Keratinocyte (primary cell): ENCODE measurements at regions not wholly inside any gene's neighbourhood (a gene's known extent, or its start where the extent isn't known, plus 50 kb on each side); places are given as distances from the start of the nearest gene placed in this dataset.

Experiments
- EZH2 ChIP-seq: IDR thresholded peaks from one replicate; pipeline ENCODE4 v1.6.1; 2012; ENCODE audit warnings: inconsistent platforms, mild to moderate bottlenecking, low read length, moderate library complexity
- TF ChIP-seq, protein P1 (sequence below), 3 experiments: IDR thresholded peaks in 1 of 3; conservative IDR thresholded peaks in 1 of 3; optimal IDR thresholded peaks in 1 of 3; 2 replicates in 2 of 3; 3 replicates in 1 of 3; pipeline versions ENCODE3 to v1.5.1; 2011; ENCODE audit warnings: low read length in 3 of 3, mild to moderate bottlenecking in 3 of 3, moderate library complexity in 2 of 3, control low read depth in 1 of 3, inconsistent platforms in 1 of 3; ENCODE audit not compliant: insufficient read depth in 2 of 3; ENCODE audit errors: extremely low read depth in 1 of 3

DNA sequence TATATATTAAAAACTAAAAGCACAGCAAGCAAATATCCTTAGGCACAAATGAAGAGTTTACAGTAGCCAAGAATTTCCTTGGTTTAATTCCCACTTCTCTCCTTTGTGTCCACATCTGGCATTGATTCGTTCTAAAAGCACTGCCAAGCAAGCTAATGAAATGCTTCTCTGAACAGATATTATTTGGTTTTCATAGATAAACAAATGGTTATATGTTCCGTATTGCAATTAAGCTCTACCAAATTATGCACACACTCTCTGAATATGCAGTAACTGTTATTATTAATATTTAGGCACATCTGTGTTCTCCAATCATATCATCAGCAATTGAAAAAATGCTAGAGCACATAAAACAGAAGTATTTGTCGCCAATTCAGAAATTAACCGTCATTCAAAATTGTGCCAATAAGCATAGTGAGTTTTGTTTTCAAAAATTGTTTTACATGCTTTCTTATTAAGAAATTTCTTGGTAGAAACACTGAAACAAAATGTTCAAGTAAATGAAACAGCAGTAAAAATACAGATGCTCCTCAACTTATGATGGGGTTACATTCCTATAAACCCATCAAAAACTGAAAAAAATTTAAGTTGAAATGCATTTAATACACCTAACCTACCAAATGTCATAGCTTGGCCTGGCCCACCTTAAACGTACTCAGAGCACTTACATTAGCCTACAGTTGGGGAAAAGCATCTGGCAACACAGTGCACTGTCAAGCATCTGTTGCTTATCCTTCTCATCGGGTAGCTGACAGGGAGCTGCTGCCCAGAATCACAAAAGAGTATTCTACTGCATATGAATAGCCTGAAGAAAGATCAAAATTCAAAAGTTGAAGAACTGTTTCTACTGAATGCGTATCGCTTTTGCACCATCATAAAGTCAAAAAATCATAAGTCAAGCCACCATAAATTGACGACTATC is 2134.7 kb downstream of the PCDH9 start:
- TF ChIP-seq, protein P1, sequence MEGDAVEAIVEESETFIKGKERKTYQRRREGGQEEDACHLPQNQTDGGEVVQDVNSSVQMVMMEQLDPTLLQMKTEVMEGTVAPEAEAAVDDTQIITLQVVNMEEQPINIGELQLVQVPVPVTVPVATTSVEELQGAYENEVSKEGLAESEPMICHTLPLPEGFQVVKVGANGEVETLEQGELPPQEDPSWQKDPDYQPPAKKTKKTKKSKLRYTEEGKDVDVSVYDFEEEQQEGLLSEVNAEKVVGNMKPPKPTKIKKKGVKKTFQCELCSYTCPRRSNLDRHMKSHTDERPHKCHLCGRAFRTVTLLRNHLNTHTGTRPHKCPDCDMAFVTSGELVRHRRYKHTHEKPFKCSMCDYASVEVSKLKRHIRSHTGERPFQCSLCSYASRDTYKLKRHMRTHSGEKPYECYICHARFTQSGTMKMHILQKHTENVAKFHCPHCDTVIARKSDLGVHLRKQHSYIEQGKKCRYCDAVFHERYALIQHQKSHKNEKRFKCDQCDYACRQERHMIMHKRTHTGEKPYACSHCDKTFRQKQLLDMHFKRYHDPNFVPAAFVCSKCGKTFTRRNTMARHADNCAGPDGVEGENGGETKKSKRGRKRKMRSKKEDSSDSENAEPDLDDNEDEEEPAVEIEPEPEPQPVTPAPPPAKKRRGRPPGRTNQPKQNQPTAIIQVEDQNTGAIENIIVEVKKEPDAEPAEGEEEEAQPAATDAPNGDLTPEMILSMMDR (optimal IDR thresholded peaks at IDR 0.05 in 1 of 3, IDR thresholded peaks at IDR 0.05 in 1 of 3, conservative IDR thresholded peaks at IDR 0.05 in 1 of 3; ENCODE audit: extremely low read depth in 1 of 3, insufficient read depth in 2 of 3, low read length in 3 of 3) = no peak
- no peak for TF ChIP-seq EZH2
